ENCODE measurements at regions not wholly inside any gene's neighbourhood (a gene's known extent, or its start where the extent isn't known, plus 50 kb on each side); places are given as distances from the start of the nearest gene placed in this dataset.

- TF ChIP-seq CTCF (conservative IDR thresholded peaks at IDR 0.05), result no peak
- H3K9me3 ChIP-seq (ENCODE audit: control insufficient read depth, low read depth, low read length), result no peaks in the 10 kb centered on the region
- WGBS (ENCODE audit: extremely low coverage, insufficient read length, low lambda C conversion rate), result no CpG with 5 or more reads among the region's 3 CpGs
- no peak overlapping the region for H2AK5ac ChIP-seq (ENCODE audit: insufficient read length, low read length)
- H3K9me3 Mint-ChIP-seq, result no peaks in the 10 kb centered on the region
- H3K14ac ChIP-seq (ENCODE audit: insufficient read depth, low read length), result no peak overlapping the region
- no peaks in the 10 kb centered on the region for H3K4me1 ChIP-seq (ENCODE audit: insufficient read depth, low read length)
- no peak overlapping the region for H4K8ac ChIP-seq (replicated peaks; ENCODE audit: insufficient read length, low read depth, low read length)
- H2AFZ ChIP-seq (ENCODE audit: low read length), result no peak overlapping the region
- H3K79me1 ChIP-seq (ENCODE audit: insufficient read depth, low read depth, low read length, poor library complexity, severe bottlenecking), result no peaks in the 10 kb centered on the region
- peaks cover 91% of the 10 kb centered on the region for H3K27me3 Mint-ChIP-seq (ENCODE audit: low read depth)
- H3K79me2 ChIP-seq (ENCODE audit: insufficient read depth, low read length), result no peaks in the 10 kb centered on the region
- no peak overlapping the region for H2BK5ac ChIP-seq (ENCODE audit: insufficient read length, low read length)
- H2BK12ac ChIP-seq (ENCODE audit: insufficient read length, low read depth, low read length), result no peak overlapping the region
- H3K4me3 Mint-ChIP-seq, result no peak overlapping the region
- no peak overlapping the region for H3K9ac ChIP-seq (ENCODE audit: extremely low read depth, insufficient read length, low read length)
- no peaks in the 10 kb centered on the region for H3K27me3 ChIP-seq (ENCODE audit: insufficient read depth, low read length)
- no peaks in the 10 kb centered on the region for H3K36me3 Mint-ChIP-seq (ENCODE audit: insufficient read depth in 1 of 3, low read depth in 3 of 3)
- no peak overlapping the region for H2BK20ac ChIP-seq (ENCODE audit: low read depth, low read length, poor library complexity, severe bottlenecking)
- no peak overlapping the region for H3K27ac ChIP-seq (ENCODE audit: insufficient read length, low read depth, low read length)
- no peak overlapping the region for H3K4me2 ChIP-seq (ENCODE audit: insufficient read depth, insufficient read length, low read length)
- no peak overlapping the region for H3K4ac ChIP-seq (ENCODE audit: low read depth, low read length)
- no peak overlapping the region for H3K23ac ChIP-seq (ENCODE audit: insufficient read length, low read depth, low read length)
- no peak overlapping the region; a peak in 1 of 7 replicates for H3K27ac Mint-ChIP-seq
- no peak overlapping the region for H2BK15ac ChIP-seq (ENCODE audit: low read depth, low read length)
- H4K91ac ChIP-seq (ENCODE audit: insufficient read length, low read depth, low read length), result no peak overlapping the region
- H4K20me1 ChIP-seq (ENCODE audit: control insufficient read depth, insufficient read depth, insufficient read length), result no peaks in the 10 kb centered on the region
- H3K4me1 Mint-ChIP-seq, result peaks cover 0 to 4% of the 10 kb centered on the region in 2 experiments; a peak in 3 of 4 replicates
- H2BK120ac ChIP-seq (ENCODE audit: low read depth, low read length, poor library complexity, severe bottlenecking), result no peak overlapping the region
- H4K5ac ChIP-seq (ENCODE audit: insufficient read length, low read depth, low read length), result no peak overlapping the region
- H3K18ac ChIP-seq (ENCODE audit: insufficient read length, low read depth, low read length), result no peak overlapping the region
- no peak overlapping the region for H3T11ph ChIP-seq (ENCODE audit: low read length)
- DNase-seq, result no peak
- no peak overlapping the region for H3K56ac ChIP-seq (ENCODE audit: insufficient read length, low read depth, low read length)
- H3K23me2 ChIP-seq (ENCODE audit: insufficient read length, low read depth, low read length, poor library complexity, severe bottlenecking), result no peaks in the 10 kb centered on the region
These were observed 143.5 kb upstream of the ALDH1B1 start for GRCh38 chr9:38249049-38249448.

Data from H9 (cell line).